ENCODE measurements at regions not wholly inside any gene's neighbourhood (a gene's known extent, or its start where the extent isn't known, plus 50 kb on each side); places are given as distances from the start of the nearest gene placed in this dataset.
A peak's percentile ranks its signal among the peaks of the same experiment; 100 is the strongest.

GRCh38 chr10:130848855-130849254, 462.7 kb downstream of the TCERG1L start:
- H3K27ac ChIP-seq: no peak overlapping the region
- DNase-seq (ENCODE audit: low spot score in 2 of 2): peak in 1 of 2 donors; percentile 31
- intact Hi-C loops (cut with DNase I): no loop called here
- H3K27me3 ChIP-seq: no peaks in the 10 kb centered on the region
- no peaks in the 10 kb centered on the region for H3K36me3 ChIP-seq
- peaks cover 0 to 6% of the 10 kb centered on the region in 2 donors for H3K9me3 ChIP-seq
- no peak overlapping the region for H3K4me3 ChIP-seq
- H3K4me1 ChIP-seq: no peaks in the 10 kb centered on the region
- TF ChIP-seq, protein P1, sequence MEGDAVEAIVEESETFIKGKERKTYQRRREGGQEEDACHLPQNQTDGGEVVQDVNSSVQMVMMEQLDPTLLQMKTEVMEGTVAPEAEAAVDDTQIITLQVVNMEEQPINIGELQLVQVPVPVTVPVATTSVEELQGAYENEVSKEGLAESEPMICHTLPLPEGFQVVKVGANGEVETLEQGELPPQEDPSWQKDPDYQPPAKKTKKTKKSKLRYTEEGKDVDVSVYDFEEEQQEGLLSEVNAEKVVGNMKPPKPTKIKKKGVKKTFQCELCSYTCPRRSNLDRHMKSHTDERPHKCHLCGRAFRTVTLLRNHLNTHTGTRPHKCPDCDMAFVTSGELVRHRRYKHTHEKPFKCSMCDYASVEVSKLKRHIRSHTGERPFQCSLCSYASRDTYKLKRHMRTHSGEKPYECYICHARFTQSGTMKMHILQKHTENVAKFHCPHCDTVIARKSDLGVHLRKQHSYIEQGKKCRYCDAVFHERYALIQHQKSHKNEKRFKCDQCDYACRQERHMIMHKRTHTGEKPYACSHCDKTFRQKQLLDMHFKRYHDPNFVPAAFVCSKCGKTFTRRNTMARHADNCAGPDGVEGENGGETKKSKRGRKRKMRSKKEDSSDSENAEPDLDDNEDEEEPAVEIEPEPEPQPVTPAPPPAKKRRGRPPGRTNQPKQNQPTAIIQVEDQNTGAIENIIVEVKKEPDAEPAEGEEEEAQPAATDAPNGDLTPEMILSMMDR (IDR thresholded peaks at IDR 0.05): no peak

DNA sequence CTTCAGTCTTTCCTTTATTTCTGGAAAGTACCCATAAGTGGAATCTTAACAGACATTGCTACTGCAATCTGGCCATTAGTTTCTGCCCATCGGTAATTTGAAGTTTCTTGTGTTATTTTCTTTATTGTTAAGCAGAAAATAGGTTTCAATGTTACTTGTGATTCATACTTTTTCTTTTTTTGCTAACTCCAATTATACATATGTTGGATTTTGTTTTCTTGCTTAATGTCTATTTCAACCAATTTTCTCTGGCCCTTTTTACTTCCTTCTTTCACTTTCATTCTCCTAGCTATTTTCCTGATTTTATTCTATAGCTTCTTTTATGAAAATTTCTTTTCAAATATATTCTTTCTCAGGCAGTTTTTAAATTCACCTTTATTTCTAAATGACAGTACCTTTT, 457.4 kb downstream of the TCERG1L start:
- Histone ChIP-seq H3K27me3 (no peaks in the 10 kb centered on the region), H3K4me3 (no peak overlapping the region), H3K9me3 (peaks cover 0 to 17% of the 10 kb centered on the region in 2 donors), H3K4me1 (no peaks in the 10 kb centered on the region), H3K27ac (no peak overlapping the region), H3K36me3 (no peaks in the 10 kb centered on the region)
- intact Hi-C loops (cut with DNase I): no loop called here
- DNase-seq (ENCODE audit: low spot score in 2 of 2): no peak
- TF ChIP-seq, protein P1 (IDR thresholded peaks at IDR 0.05): no peak

DNA sequence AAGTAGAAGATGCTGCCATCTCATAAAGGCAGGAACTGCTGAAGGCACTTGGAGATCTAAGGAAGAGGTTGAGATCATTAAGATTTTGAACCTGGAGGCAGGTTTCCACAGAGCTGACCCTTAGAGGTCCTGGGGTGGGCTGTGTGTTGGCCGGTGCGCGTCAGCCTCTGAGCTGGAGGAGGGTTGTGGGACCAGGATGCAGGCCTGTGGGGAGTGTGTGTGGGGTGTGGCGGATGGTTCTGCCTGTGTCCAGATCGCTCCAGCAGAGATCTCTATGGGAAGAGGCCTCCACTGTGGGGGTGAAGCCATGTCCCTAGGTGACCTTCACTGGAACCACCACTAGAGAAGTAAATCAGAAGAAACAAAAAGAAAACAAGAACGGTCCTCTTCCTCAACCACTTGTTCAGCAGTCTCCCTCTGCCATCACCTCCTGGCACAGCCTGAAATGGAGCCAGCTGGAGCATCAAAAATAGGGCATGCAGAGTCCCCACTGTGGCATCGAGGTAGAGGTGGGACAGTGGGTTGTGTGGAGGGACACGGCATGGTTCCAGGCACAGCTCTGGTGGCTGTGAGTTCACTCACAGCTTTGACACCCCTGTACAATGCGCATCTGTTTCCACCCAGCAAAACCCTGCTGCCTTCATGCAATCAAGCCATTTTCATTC, 453.8 kb downstream of the TCERG1L start:
- Histone ChIP-seq H3K9me3 (peaks cover 0 to 16% of the 10 kb centered on the region in 2 donors), H3K27me3 (no peaks in the 10 kb centered on the region), H3K36me3 (no peaks in the 10 kb centered on the region), H3K4me1 (no peaks in the 10 kb centered on the region), H3K27ac (no peak overlapping the region), H3K4me3 (no peak overlapping the region)
- TF ChIP-seq, protein P1 (IDR thresholded peaks at IDR 0.05): no peak
- peak in 1 of 2 donors; percentile 44 for DNase-seq (ENCODE audit: low spot score in 2 of 2)
- intact Hi-C loops (cut with DNase I): no loop called here

- DNase-seq (ENCODE audit: low spot score in 2 of 2): peak in 1 of 2 donors; percentile 18
- H3K4me1 ChIP-seq: no peaks in the 10 kb centered on the region
- intact Hi-C loops (cut with DNase I): no loop called here
- peaks cover 0 to 12% of the 10 kb centered on the region in 2 donors for H3K9me3 ChIP-seq
- H3K4me3 ChIP-seq: no peak overlapping the region
- no peak overlapping the region for H3K27ac ChIP-seq
- TF ChIP-seq, protein P1 (IDR thresholded peaks at IDR 0.05): no peak
- no peaks in the 10 kb centered on the region for H3K36me3 ChIP-seq
- H3K27me3 ChIP-seq: no peaks in the 10 kb centered on the region
Measured at GRCh38 chr10:130858626-130859025, 452.9 kb downstream of the TCERG1L start.

GRCh38 chr10:130859427-130859826, 452.1 kb downstream of the TCERG1L start:
- no peaks in the 10 kb centered on the region for H3K36me3 ChIP-seq
- intact Hi-C loops (cut with DNase I): no loop called here
- H3K27me3 ChIP-seq: no peaks in the 10 kb centered on the region
- H3K4me3 ChIP-seq: no peak overlapping the region
- peak in 1 of 2 donors; percentile 31 for DNase-seq (ENCODE audit: low spot score in 2 of 2)
- peaks cover 0 to 6% of the 10 kb centered on the region in 2 donors for H3K9me3 ChIP-seq
- TF ChIP-seq, protein P1 (IDR thresholded peaks at IDR 0.05): no peak
- no peak overlapping the region for H3K27ac ChIP-seq
- no peaks in the 10 kb centered on the region for H3K4me1 ChIP-seq

Measured in ascending aorta (tissue), 2 donors.